Endothelial cell (in vitro differentiated cells): ENCODE measurements at regions not wholly inside any gene's neighbourhood (a gene's known extent, or its start where the extent isn't known, plus 50 kb on each side); places are given as distances from the start of the nearest gene placed in this dataset.

Experiments used
- DNase-seq: peaks from one replicate; pipeline ENCODE4 v3.0.0; 2021; ENCODE audit warnings: low spot score
- H3K27ac Mint-ChIP-seq: one replicate; pipeline ENCODE4 v1.8.0; 2021; ENCODE audit warnings: mixed read lengths, inconsistent platforms; ENCODE audit not compliant: unreplicated experiment
- H3K27me3 Mint-ChIP-seq: one replicate; pipeline ENCODE4 v1.8.0; 2021; ENCODE audit warnings: mild to moderate bottlenecking, moderate library complexity, mixed read lengths, inconsistent platforms; ENCODE audit not compliant: unreplicated experiment
- H3K36me3 Mint-ChIP-seq: one replicate; pipeline ENCODE4 v1.8.0; 2021; ENCODE audit warnings: mild to moderate bottlenecking, low read depth, mixed read lengths, inconsistent platforms; ENCODE audit not compliant: unreplicated experiment
- H3K4me1 Mint-ChIP-seq: one replicate; pipeline ENCODE4 v1.8.0; 2021; ENCODE audit warnings: mild to moderate bottlenecking, mixed read lengths, inconsistent platforms; ENCODE audit not compliant: unreplicated experiment
- H3K4me3 Mint-ChIP-seq: one replicate; pipeline ENCODE4 v1.8.0; 2021; ENCODE audit warnings: mild to moderate bottlenecking, mixed read lengths, inconsistent platforms; ENCODE audit not compliant: unreplicated experiment
- H3K9me3 Mint-ChIP-seq: one replicate; pipeline ENCODE4 v1.8.0; 2021; ENCODE audit warnings: mixed read lengths, inconsistent platforms; ENCODE audit not compliant: unreplicated experiment
- CTCF ChIP-seq: fragments of 200-600 bp; sonication (generic); IDR thresholded peaks from one replicate; pipeline ENCODE4 v1.5.0; 2021; ENCODE audit warnings: antibody characterized with exemption; ENCODE audit not compliant: unreplicated experiment

GRCh38 chr5:135643881-135644766, 65.3 kb upstream of the CXCL14 start:
- no peak for TF ChIP-seq CTCF
- no peak for DNase-seq
- H3K27ac Mint-ChIP-seq = no peak overlapping the region
- H3K9me3 Mint-ChIP-seq = no peaks in the 10 kb centered on the region
- peaks cover 2% of the 10 kb centered on the region for H3K27me3 Mint-ChIP-seq
- H3K4me3 Mint-ChIP-seq = no peak overlapping the region
- no peaks in the 10 kb centered on the region for H3K36me3 Mint-ChIP-seq
- peaks cover 3% of the 10 kb centered on the region for H3K4me1 Mint-ChIP-seq

GRCh38 chr5:135642934-135643333, 64.1 kb upstream of the CXCL14 start:
- Mint-ChIP-seq H3K9me3 (no peaks in the 10 kb centered on the region), H3K36me3 (no peaks in the 10 kb centered on the region), H3K4me1 (peaks cover 3% of the 10 kb centered on the region), H3K27me3 (peaks cover 2% of the 10 kb centered on the region), H3K27ac (no peak overlapping the region), H3K4me3 (no peak overlapping the region)
- no peak for DNase-seq
- TF ChIP-seq CTCF = no peak

- no peak for TF ChIP-seq CTCF
- no peak overlapping the region for H3K27ac Mint-ChIP-seq
- H3K36me3 Mint-ChIP-seq = no peaks in the 10 kb centered on the region
- no peaks in the 10 kb centered on the region for H3K9me3 Mint-ChIP-seq
- no peak overlapping the region for H3K4me3 Mint-ChIP-seq
- DNase-seq = no peak
- peaks cover 2% of the 10 kb centered on the region for H3K27me3 Mint-ChIP-seq
- peaks cover 3% of the 10 kb centered on the region for H3K4me1 Mint-ChIP-seq
Measured at GRCh38 chr5:135642488-135642870, 63.7 kb upstream of the CXCL14 start.

- no peaks in the 10 kb centered on the region for H3K9me3 Mint-ChIP-seq
- H3K27ac Mint-ChIP-seq = no peak overlapping the region
- peaks cover 2% of the 10 kb centered on the region for H3K27me3 Mint-ChIP-seq
- H3K4me1 Mint-ChIP-seq = peaks cover 3% of the 10 kb centered on the region
- no peak for DNase-seq
- no peak overlapping the region for H3K4me3 Mint-ChIP-seq
- TF ChIP-seq CTCF = no peak
- no peaks in the 10 kb centered on the region for H3K36me3 Mint-ChIP-seq
Measured at GRCh38 chr5:135641734-135642487, 63.1 kb upstream of the CXCL14 start.

GRCh38 chr5:135641319-135641718, 62.5 kb upstream of the CXCL14 start:
- no peak overlapping the region for H3K4me3 Mint-ChIP-seq
- no peak overlapping the region for H3K27ac Mint-ChIP-seq
- no peaks in the 10 kb centered on the region for H3K9me3 Mint-ChIP-seq
- DNase-seq = no peak
- peaks cover 2% of the 10 kb centered on the region for H3K27me3 Mint-ChIP-seq
- no peak for TF ChIP-seq CTCF
- peaks cover 3% of the 10 kb centered on the region for H3K4me1 Mint-ChIP-seq
- no peaks in the 10 kb centered on the region for H3K36me3 Mint-ChIP-seq
